Activated naive CD4-positive, alpha-beta T cell treated with anti-CD3 and anti-CD28 coated beads for 36 hours (primary cell): ENCODE measurements at regions not wholly inside any gene's neighbourhood (a gene's known extent, or its start where the extent isn't known, plus 50 kb on each side); places are given as distances from the start of the nearest gene placed in this dataset.

ENCODE experiments used
- CTCF ChIA-PET: fragments of 350-600 bp; sonication (Branson Sonifier 250); formaldehyde crosslinking; loops from one replicate; lab custom pipeline; 2021; ENCODE audit warnings: antibody characterized with exemption; lab: Charles Lee
- DNase-seq: peaks from one replicate; pipeline ENCODE4 v3.0.0-alpha.2; 2020
- H3K27ac Mint-ChIP-seq: one replicate; pipeline ENCODE4 v1.8.0; 2021; ENCODE audit warnings: mild to moderate bottlenecking, mixed read lengths
- H3K27me3 Mint-ChIP-seq: one replicate; pipeline ENCODE4 v1.8.0; 2021; ENCODE audit warnings: low read depth, mixed read lengths
- H3K36me3 Mint-ChIP-seq: one replicate; pipeline ENCODE4 v1.8.0; 2021; ENCODE audit warnings: low read depth, mixed read lengths
- H3K4me1 Mint-ChIP-seq: one replicate; pipeline ENCODE4 v1.8.0; 2021; ENCODE audit warnings: low read depth, mixed read lengths
- H3K4me3 Mint-ChIP-seq: one replicate; pipeline ENCODE4 v1.8.0; 2021; ENCODE audit warnings: mild to moderate bottlenecking, moderate library complexity, mixed read lengths
- H3K9me3 Mint-ChIP-seq: one replicate; pipeline ENCODE4 v1.8.0; 2021; ENCODE audit warnings: mixed read lengths
- intact Hi-C: fragments of 100-400 bp; cut with micrococcal nuclease; formaldehyde crosslinking; loops from one replicate; pipeline ENCODE4 v1.15.1; 2023

- CTCF ChIA-PET, result no interaction called here
- DNase-seq, result no peak
- Mint-ChIP-seq H3K27me3 (no peaks in the 10 kb centered on the region), H3K4me1 (no peaks in the 10 kb centered on the region), H3K36me3 (no peaks in the 10 kb centered on the region), H3K27ac (no peak overlapping the region), H3K9me3 (no peaks in the 10 kb centered on the region), H3K4me3 (no peak overlapping the region)
- intact Hi-C loops, result no loop called here
These were observed 140.0 kb downstream of the VAPA start for GRCh38 chr18:10053861-10054260.

GRCh38 chr18:10054366-10054765 is 140.6 kb downstream of the VAPA start:
- Mint-ChIP-seq H3K4me3 (no peak overlapping the region), H3K27me3 (no peaks in the 10 kb centered on the region), H3K9me3 (no peaks in the 10 kb centered on the region), H3K27ac (no peak overlapping the region), H3K36me3 (no peaks in the 10 kb centered on the region), H3K4me1 (no peaks in the 10 kb centered on the region)
- CTCF ChIA-PET, result no interaction called here
- intact Hi-C loops, result no loop called here
- DNase-seq, result no peak

GRCh38 chr18:10055125-10055750 is 141.4 kb downstream of the VAPA start:
- intact Hi-C loops, result no loop called here
- Mint-ChIP-seq H3K27ac (no peak overlapping the region), H3K27me3 (peaks cover 2% of the 10 kb centered on the region), H3K36me3 (no peaks in the 10 kb centered on the region), H3K9me3 (no peaks in the 10 kb centered on the region), H3K4me1 (no peaks in the 10 kb centered on the region), H3K4me3 (no peak overlapping the region)
- no peak for DNase-seq
- CTCF ChIA-PET, result interaction anchor here (0.6 to 0.7 kb wide), 2 partner anchors 36 to 66 kb away, joined by 3 read pairs; no protein-coding TSS in a partner anchor

GRCh38 chr18:10056506-10056905 is 142.7 kb downstream of the VAPA start:
- Mint-ChIP-seq H3K4me1 (no peaks in the 10 kb centered on the region), H3K4me3 (no peak overlapping the region), H3K27me3 (peaks cover 2% of the 10 kb centered on the region), H3K9me3 (no peaks in the 10 kb centered on the region), H3K27ac (no peak overlapping the region), H3K36me3 (no peaks in the 10 kb centered on the region)
- DNase-seq, result no peak
- CTCF ChIA-PET, result no interaction called here
- intact Hi-C loops, result no loop called here

- DNase-seq, result no peak
- Mint-ChIP-seq H3K4me1 (no peaks in the 10 kb centered on the region), H3K27ac (no peak overlapping the region), H3K9me3 (no peaks in the 10 kb centered on the region), H3K4me3 (no peak overlapping the region), H3K36me3 (no peaks in the 10 kb centered on the region), H3K27me3 (peaks cover 8% of the 10 kb centered on the region)
- intact Hi-C loops, result no loop called here
- CTCF ChIA-PET, result no interaction called here
These were observed 143.6 kb downstream of the VAPA start for GRCh38 chr18:10057401-10057893.

- intact Hi-C loops, result no loop called here
- Mint-ChIP-seq H3K4me1 (no peaks in the 10 kb centered on the region), H3K4me3 (no peak overlapping the region), H3K36me3 (no peaks in the 10 kb centered on the region), H3K27me3 (peaks cover 8% of the 10 kb centered on the region), H3K9me3 (no peaks in the 10 kb centered on the region), H3K27ac (no peak overlapping the region)
- CTCF ChIA-PET, result no interaction called here
- peak; percentile 5 for DNase-seq
These were observed 144.3 kb downstream of the VAPA start for GRCh38 chr18:10057894-10058791.

- no peaks in the 10 kb centered on the region for H3K9me3 Mint-ChIP-seq
- H3K4me3 Mint-ChIP-seq, result no peak overlapping the region
- no peaks in the 10 kb centered on the region for H3K4me1 Mint-ChIP-seq
- H3K36me3 Mint-ChIP-seq, result no peaks in the 10 kb centered on the region
- H3K27me3 Mint-ChIP-seq, result peaks cover 8% of the 10 kb centered on the region
- intact Hi-C loops, result no loop called here
- no peak overlapping the region for H3K27ac Mint-ChIP-seq
- no peak for DNase-seq
- CTCF ChIA-PET, result no interaction called here
These were observed 146.0 kb downstream of the VAPA start for GRCh38 chr18:10059610-10060468.

GRCh38 chr18:10060469-10060782 is 146.6 kb downstream of the VAPA start:
- Mint-ChIP-seq H3K27ac (no peak overlapping the region), H3K27me3 (peaks cover 9% of the 10 kb centered on the region), H3K4me3 (no peak overlapping the region), H3K9me3 (no peaks in the 10 kb centered on the region), H3K4me1 (no peaks in the 10 kb centered on the region), H3K36me3 (no peaks in the 10 kb centered on the region)
- CTCF ChIA-PET, result no interaction called here
- no peak for DNase-seq
- intact Hi-C loops, result no loop called here

GRCh38 chr18:10060841-10061240 is 147.0 kb downstream of the VAPA start:
- intact Hi-C loops, result no loop called here
- no peak for DNase-seq
- Mint-ChIP-seq H3K4me3 (no peak overlapping the region), H3K27ac (no peak overlapping the region), H3K4me1 (no peaks in the 10 kb centered on the region), H3K9me3 (no peaks in the 10 kb centered on the region), H3K27me3 (peaks cover 13% of the 10 kb centered on the region), H3K36me3 (no peaks in the 10 kb centered on the region)
- CTCF ChIA-PET, result no interaction called here

- H3K36me3 Mint-ChIP-seq, result no peaks in the 10 kb centered on the region
- no peak overlapping the region for H3K4me3 Mint-ChIP-seq
- no peaks in the 10 kb centered on the region for H3K4me1 Mint-ChIP-seq
- CTCF ChIA-PET, result no interaction called here
- intact Hi-C loops, result no loop called here
- H3K27ac Mint-ChIP-seq, result no peak overlapping the region
- no peak for DNase-seq
- H3K27me3 Mint-ChIP-seq, result peaks cover 13% of the 10 kb centered on the region
- H3K9me3 Mint-ChIP-seq, result no peaks in the 10 kb centered on the region
These were observed 147.8 kb downstream of the VAPA start for GRCh38 chr18:10061566-10062140.

- no peaks in the 10 kb centered on the region for H3K4me1 Mint-ChIP-seq
- intact Hi-C loops, result no loop called here
- H3K4me3 Mint-ChIP-seq, result no peak overlapping the region
- H3K36me3 Mint-ChIP-seq, result no peaks in the 10 kb centered on the region
- H3K9me3 Mint-ChIP-seq, result no peaks in the 10 kb centered on the region
- no peak overlapping the region for H3K27ac Mint-ChIP-seq
- peaks cover 13% of the 10 kb centered on the region for H3K27me3 Mint-ChIP-seq
- DNase-seq, result no peak
- CTCF ChIA-PET, result no interaction called here
These were observed 148.8 kb downstream of the VAPA start for GRCh38 chr18:10062302-10063300.
